ENCODE measurements at regions not wholly inside any gene's neighbourhood (a gene's known extent, or its start where the extent isn't known, plus 50 kb on each side); places are given as distances from the start of the nearest gene placed in this dataset.

- no peak for TF ChIP-seq CTCF (conservative IDR thresholded peaks at IDR 0.05)
- no peak for TF ChIP-seq ZFX (IDR thresholded peaks at IDR 0.05)
Measured at GRCh38 chr16:73545755-73546154, 497.8 kb upstream of the ZFHX3 start.

Data from C4-2B (cell line).